ENCODE measurements at regions not wholly inside any gene's neighbourhood (a gene's known extent, or its start where the extent isn't known, plus 50 kb on each side); places are given as distances from the start of the nearest gene placed in this dataset.
"Not testable (repeated sequence)": the region's sequence is repeated elsewhere in the genome, so short reads cannot be mapped to it uniquely, and the experiment has no call there.

DNA sequence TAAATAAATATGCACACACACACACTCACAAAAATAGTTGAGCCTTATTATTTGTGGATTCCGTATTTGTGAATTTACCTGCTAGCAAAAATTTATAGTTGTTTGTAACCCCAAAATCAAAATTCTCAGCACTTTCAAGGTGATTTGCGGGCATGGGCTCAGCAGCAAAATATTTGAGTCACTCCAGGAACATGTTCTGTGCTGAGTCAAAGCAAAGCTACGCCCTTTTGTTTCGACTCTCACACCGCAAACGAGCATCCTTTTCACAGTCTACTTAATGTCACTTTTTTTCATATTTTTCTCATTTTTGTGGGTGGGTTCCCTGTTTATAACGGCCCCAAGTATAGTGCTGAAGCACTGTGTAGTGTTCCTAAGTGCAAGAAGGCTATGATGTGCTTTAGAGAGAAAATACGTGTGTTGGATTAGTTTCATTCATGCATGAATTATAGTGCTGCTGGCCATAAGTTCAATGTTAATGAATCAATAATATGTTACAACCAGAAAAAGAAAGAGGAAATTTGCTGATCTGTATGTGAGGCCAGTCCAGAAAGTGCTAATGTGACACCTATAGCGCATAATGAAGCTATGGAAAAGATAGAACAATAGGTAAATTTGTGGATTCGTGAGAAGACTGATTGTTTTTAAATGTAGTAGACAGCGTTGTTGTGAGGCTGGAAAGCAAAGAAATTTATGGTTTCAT, 723.2 kb upstream of the AGA start:
- no peak for DNase-seq (ENCODE audit: low read depth)

DNA sequence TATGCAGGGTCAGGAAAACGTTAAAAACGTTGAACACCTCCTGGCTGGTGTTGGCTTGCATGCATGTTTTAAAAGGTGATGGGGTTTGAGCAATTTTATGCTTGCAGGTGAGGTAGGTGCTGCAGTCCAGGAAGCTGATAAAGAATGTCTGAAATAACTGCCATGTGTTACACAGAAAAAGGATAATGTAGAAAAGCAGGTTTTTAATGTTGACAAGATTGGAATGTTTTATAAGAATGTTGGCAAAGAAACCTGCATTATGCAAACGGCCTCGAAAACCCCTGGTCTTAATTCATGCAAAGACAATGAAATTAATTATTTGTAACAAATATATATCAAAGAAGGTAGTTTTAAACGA, 723.7 kb upstream of the AGA start:
- DNase-seq (ENCODE audit: low read depth), result no peak

DNA sequence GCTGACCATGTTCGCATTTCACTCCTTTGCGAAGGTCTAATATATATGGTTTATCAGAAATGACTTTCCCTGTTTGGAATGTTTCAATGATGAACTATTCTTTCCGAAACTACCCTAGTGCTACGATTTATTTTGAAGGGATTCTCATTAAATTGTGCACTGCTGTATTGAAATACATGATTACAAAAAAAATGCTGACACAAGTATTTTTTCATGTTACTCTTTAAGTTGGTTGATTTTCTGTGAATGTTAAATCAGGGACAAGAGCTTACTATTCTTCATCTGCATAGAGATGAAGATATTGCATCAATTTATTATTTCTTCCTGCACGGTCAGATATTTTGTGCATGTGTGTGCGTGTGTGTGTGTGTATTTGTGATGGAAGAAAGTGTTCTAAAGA, 731.5 kb upstream of the AGA start:
- DNase-seq (ENCODE audit: low read depth), result no peak

DNA sequence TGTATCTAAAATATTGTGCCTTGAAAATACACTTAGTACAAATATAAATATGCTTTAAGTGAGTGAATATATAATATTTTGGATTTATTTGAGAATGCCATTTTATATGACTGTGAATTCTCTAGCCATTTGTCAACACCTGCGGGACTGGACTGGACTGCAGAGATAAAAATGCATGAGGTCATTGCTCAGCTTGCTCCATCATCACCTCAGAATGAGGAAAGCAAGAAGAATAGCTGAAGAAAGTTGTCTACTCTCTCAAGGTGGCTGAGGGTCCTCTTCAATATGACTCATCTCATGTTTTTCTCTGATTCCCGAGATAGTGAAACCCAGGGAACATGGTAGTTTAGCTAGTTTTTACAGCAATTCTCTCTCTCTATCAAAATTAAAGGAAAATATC, 732.5 kb upstream of the AGA start:
- DNase-seq (ENCODE audit: low read depth), result no peak

DNA sequence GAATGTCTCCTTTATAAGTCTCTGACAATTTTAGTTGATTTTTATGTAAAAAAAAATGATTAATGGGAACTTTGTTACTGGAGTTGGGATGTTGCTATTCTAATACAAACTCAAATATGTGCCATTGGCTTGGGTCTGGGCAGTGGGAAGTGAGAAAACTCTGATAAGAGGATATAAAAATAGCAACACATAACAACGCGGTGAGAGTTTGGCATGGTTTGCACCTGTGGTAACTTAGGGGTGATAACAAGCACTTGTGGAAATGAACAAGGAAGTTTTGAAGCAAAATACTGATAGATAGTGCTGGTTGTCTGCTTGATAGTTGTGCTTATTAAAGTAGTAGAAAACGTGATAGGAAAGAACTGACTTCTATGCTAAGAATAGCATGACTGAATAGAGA, 743.3 kb upstream of the AGA start:
- no peak for DNase-seq (ENCODE audit: low read depth)

DNA sequence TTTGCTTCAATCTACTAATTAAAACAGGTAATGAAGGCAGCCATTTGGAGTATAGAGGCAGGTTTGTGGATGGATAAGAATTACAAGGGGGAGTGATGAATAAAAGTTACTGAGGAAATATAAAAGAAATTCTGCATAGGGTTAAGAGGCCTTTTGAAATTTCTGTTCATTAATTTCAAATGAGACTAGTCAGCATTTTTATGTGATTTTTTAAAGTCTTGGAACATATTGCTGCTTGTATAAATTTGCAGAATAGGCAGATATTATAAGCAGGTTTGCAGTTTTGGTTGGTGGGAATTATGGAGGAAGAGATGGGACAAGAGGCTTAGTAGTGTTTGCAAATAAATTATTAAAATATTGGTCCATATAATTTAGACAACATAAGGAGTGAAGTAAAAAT, 750.4 kb upstream of the AGA start:
- DNase-seq (ENCODE audit: low read depth), result no peak

DNA sequence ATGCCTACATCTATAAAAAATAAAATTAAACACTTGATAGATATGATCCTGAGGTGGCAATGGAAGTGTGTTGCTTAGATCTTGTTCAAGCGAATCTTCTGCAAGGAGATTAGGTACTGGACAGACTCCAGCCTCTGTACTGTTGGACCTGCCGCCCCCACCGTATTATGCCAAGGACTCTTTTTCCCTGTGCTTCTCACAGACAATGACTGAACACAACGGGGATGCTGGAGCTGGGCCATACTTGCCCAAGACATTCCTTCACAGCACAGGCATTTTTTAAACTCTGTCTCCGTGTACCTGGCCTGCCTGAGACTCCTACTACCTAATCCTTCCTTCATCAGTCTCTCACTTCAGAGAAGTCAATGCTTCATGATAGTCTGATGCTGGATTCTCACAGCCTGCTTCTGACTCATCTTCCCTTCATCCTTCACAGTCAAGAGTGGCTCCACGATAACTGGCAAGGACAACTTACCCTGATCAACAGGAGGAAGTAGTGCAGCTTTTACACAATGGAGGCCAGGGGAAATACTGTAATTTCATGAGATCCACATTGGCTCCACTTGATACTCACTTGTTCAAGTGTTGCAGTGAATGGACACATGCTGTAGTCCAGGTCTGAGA, 754.6 kb upstream of the AGA start:
- no peak for DNase-seq (ENCODE audit: low read depth)

DNA sequence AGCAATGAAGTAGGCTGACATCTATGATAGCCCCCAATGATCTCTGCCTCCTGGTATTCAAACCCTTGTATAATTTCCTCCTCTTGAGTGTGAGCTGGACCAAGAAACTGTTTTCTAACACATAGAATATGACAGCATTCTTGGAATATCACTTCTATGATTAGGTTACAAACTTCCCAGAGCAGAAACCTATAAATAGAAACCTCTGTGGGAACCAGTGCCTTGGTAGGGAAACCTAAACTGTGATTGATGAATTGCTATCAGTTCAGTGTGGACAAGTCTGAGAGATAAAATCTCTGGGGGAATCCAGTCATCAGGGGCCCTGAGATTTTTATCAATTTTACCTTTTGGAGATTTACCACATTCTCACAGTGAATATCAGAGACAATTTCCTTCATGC, 756.5 kb upstream of the AGA start:
- no peak for DNase-seq (ENCODE audit: low read depth)

DNA sequence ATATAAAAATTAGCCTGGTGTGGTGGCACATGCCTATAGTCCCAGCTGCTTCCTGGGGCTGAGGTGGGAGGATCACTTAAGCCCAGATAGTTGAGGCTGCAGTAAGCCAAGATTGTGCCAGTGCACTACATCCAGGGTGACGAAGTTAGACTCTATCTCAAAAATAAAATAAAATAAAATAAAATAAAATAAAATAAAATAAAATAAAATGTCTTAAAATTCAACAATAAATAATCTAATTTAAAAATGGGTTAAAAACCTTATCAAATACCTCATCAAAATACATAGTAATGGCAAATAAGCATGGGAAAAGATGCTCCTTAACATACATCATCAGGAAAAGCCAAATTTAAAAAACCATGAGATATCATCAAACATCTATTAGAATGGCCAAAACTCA, 760.2 kb upstream of the AGA start:
- DNase-seq (ENCODE audit: low read depth), result no peak

DNA sequence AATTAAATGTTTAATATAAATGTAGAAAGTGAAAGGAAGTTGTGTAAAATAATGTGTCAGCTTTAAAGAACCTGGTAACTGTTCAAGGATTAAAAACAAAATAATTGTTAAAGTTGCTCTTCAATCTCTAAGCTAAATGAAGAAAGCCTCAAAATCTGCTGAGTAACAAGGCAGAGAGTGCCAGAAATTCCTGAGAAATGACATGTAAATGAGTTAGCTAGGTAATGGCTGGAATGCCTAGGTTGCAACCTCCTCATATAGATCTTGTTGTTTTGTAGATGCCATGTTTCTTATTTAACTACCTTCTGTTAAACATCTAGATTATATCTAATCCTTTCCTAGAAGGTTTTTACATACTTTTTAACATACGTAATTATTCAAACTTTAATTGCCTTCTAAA, 763.6 kb upstream of the AGA start:
- DNase-seq (ENCODE audit: low read depth), result no peak

DNA sequence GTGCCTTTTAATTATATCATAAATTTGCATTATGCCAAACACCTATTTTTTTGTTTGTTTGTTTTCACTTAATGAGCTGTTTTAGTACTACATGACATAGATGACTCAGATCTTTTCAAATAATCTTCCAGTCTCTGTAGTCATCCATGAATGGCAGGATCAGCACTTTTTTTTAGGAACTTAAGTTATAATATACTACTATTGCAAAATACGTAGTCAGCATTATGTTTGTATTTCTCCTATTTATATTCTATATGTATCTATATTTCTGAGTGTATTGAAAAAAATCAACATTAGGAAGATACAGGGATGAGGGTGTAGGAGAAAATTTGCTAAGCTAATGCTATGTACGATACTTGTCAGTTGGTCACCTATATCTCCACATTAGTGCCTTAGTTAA, 773.1 kb upstream of the AGA start:
- DNase-seq (ENCODE audit: low read depth), result no peak

DNA sequence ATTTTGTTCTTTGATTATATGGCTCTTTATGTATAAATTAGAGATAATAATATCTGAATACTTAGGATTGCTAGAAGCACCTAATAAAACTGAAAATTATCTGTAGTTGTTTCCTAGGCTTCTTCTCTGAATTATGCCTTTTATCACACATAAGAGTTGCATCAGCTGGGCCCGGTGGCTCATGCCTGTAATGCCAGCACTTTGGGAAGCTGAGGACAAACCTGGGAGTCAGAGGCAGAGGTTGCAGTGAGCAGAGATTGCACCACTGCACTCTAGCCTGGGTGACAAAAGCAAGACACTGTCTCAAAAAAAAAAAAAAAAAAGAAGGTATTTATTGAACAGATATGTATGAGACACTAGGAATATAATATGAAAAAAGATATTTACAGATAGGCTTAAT, 773.5 kb upstream of the AGA start:
- DNase-seq (ENCODE audit: low read depth), result no peak

DNA sequence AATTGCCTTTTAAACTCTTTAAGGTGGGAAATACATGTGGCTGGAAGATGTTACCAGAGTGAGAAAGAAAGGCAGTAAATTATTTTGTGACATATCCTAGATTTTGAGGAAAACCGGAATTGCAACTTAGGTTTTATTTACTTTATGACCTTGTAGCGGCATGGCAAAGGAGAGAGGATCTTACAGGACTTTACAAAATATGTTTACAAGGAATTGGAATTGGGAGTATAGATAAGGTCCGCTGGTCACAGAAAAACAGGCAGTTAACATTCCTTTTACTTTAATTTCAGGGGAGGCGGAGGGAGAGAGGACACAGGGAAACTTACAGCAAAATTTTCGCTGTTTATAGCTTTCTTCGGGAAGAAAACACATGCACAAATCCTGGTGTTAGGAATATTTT, 784.2 kb upstream of the AGA start:
- not testable (repeated sequence) for DNase-seq (ENCODE audit: low read depth)

DNA sequence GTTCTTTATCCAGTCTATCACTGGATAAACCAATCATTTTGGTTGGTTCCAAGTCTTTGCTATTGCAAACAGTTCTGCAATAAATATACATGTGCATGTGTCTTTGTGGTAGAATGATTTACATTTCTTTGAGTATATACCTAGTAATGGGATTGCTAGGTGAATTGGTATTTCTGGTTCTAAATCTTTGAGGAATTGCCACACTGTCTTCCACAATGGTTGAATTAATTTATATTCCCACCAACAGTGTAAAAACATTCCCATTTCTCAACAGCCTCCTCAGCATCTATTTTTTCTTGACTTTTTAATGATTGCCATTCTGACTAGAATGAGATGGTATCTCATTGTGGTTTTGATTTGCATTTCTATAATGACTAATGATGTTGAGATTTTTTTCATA, 791.7 kb upstream of the AGA start:
- no peak for DNase-seq (ENCODE audit: low read depth)

DNA sequence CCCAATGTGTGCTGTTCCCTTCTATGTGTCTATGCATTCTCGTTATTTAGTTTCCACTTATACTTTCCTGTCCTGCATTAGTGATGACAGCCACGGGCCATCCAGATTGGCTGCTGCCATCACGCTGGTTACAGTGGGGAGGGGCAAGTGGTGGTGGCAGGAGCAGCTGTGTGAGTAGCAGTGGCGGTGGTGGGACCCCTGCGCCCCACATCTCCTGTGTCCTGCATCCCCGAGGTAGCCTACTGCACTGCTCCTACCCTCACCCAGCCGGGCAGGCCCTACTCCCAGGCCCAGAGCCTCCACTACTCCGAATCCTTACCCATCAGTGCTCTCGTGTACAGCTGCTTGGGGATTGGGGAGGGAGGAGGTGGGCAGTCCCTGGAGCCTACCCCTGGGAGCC, 798.7 kb upstream of the AGA start:
- no peak for DNase-seq (ENCODE audit: low read depth)

DNA sequence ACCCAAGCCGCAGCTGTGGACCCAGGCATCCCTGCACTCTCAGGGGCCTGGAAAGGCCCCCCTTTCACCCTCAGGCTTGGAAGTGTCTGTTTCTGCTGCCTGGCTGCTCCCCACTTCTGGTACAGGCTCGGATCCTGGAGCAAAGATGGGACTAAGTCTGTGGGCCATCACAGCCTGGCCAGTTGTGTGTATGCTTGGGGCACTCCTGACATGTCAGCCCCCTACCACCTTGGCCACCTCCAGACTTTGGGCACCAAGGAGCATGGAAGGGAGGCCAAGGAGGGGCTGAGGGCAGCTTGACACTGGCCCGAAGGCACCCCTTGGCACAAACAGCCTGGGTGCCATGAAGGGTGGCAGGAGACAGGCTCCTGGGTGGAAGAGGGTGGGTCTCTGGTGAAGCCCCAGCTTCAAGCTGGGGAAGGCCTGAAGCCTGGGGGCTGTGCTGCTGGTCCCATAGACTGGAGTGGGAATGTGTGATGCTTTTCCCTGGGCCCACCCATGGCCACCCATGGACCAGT, 799.4 kb upstream of the AGA start:
- no peak for DNase-seq (ENCODE audit: low read depth)

DNA sequence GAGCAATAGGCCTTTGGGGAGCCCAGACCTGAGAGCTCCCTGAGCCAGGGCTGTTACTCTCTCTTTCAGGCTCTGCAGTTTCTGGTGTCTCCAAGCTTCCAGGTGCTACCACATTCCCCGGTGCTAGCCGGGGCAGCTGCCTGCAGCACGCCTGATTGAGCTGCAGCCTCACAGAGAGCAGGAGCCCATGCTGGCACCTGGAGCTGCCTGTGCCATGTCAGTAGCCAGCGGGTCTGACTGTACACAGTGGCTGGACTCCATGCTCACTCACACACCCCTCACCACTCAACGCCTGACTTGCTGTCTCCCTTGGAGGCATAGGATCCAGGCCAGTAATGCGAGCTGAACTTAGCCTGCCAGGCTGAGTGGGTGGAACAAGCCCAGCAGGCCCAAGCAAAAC, 800.4 kb upstream of the AGA start:
- no peak for DNase-seq (ENCODE audit: low read depth)

DNA sequence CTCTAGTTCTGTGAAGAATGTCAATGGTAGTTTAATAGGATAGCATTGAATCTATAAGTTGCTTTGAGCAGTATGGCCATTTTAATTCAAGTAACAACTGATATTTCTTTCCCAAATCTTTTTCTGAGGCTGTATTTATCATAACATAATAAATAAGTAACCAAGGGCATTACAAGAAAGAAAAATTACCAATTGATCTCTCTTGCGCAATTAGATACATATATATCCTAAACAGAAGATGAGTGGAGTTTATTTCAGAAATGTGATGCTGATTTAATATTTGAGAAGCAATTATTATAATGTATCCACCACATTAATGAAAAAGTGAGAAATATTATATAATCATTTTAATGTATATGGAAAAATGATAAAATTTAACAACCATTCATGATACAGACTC, 802.5 kb upstream of the AGA start:
- no peak for DNase-seq (ENCODE audit: low read depth)

DNA sequence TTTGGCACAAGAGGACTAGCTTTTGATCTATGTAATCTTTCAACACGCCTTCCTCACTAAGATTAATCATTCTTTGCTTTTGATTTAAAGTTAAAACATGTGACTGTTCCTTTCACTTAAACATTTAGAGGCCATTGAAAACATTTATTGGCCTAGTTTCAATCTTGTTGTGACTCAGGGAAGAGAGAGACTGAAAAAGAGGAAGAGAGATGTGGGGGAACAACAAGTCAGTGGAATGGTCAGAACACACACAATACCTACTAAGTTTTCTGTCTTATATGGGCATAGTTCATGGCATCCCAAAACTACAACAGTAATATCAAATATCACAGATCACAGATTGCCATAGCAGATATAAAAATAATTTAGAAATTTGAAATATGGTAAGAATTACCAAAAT, 812.9 kb upstream of the AGA start:
- DNase-seq (ENCODE audit: low read depth), result no peak

DNA sequence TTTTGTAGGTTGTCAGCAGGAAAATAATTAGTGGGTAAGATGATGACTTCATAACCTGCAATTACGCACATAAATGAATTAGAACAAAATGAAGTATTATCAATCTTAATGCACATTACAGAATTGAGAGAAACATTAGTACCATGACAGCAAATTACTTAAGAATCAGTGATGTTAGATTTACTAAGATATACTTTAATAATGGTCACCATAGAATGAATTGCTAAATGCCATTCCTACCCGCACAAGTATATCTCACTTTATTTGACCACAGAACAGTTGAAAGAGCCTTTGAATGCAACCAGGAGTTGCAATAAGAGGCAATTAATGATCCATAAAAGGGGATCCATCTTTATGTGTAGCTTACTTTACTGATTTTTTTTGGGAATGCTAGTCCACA, 816.4 kb upstream of the AGA start:
- DNase-seq (ENCODE audit: low read depth), result no peak

DNA sequence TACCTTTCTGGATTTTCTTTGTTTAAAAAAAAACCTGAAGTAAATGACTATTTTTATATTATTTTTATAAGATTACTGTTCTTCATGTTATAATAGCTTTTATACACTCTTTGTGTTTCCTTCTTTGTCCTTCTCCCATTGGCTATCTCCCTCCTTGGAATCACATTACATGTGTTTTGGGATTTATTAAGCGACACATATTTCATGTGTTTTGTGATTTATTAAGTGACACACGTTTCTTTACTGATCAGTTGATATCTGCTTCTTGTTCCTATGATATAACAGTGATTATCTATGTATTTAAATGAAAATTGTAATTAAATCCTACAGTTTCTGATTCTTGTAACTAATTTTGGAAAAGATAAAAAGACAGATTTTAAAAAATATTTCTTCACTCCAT, 817.3 kb upstream of the AGA start:
- DNase-seq (ENCODE audit: low read depth), result no peak

DNA sequence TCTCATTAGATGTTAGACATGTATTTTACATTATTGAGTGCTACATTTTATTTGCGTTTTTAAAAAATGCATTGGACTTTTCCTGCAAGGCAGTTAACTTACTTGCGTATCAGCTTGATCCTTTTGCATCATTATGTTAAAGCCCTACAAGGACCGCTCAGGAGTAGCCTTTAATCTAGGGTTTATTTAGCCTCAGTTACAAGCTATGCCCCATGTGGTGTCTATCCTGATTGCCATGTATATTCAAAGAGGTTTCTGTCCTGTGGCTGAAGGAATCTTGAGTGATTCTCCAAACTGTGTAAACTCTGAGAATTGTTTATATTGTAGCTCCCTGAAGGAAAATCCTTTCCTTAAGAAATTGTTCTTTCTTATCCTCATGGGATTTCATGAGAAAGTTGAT, 821.8 kb upstream of the AGA start:
- DNase-seq (ENCODE audit: low read depth), result no peak

DNA sequence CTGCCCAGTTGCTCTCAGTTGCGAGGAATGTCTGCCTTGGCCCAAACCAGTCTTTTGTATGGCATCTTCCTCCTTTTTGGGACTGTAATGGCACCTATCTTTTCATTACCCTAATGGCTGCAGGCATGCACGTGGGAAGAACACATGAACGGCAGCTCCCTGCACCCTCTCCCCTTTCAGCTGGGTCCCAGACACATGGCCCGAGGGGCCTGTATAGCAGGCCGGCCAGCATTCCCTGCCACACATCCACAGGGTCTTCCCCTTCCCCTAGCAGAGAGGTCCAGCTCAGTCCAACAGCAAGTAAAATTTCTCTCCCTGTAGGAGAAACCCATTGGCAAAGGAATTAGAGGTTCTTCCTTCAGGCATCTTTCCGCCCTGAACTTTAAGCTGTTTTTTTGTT, 829.1 kb upstream of the AGA start:
- no peak for DNase-seq (ENCODE audit: low read depth)

DNA sequence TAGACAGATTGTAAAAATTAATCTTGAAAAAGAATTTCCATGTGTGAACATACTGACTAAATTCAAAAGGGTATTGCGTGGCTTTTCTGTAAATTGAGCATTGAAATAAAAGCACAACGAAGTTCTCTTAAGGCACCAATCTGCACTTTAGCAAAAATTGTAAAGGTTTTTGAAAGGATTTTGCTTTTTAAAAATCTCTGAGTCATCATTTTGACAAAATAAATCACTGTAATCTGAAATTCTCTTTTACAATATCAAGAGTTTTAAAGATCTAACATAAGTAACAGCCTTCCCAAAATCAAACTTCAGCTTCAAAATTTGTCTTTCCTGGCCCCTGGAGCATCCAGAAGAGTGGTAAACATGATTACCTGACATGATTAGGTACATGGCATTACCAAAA, 830.9 kb upstream of the AGA start:
- DNase-seq (ENCODE audit: low read depth), result no peak

All from activated T-helper 1 cell treated with Interleukin-2 at 50 U/mL for 16 hours (primary cell).